ENCODE measurements at regions not wholly inside any gene's neighbourhood (a gene's known extent, or its start where the extent isn't known, plus 50 kb on each side); places are given as distances from the start of the nearest gene placed in this dataset.

- TF ChIP-seq CTCF (IDR thresholded peaks at IDR 0.05) (peak; percentile 45 to 88), POLR2AphosphoS5 (IDR thresholded peaks at IDR 0.05) (no peak)
Measured at GRCh38 chr11:45371251-45372115, 85.3 kb upstream of the SYT13 start.

Measured in suprapubic skin (tissue), 3 donors.